Ectodermal cell (in vitro differentiated cells): ENCODE measurements at regions not wholly inside any gene's neighbourhood (a gene's known extent, or its start where the extent isn't known, plus 50 kb on each side); places are given as distances from the start of the nearest gene placed in this dataset.

Experiments used
- H3K27ac ChIP-seq: 2 replicates; pipeline ENCODE4 v1.7.0; 2013; ENCODE audit warnings: mild to moderate bottlenecking, low read depth, low read length; ENCODE audit not compliant: insufficient read depth, poor library complexity, severe bottlenecking
- H3K27me3 ChIP-seq: 2 replicates; pipeline ENCODE4 v1.7.0; 2013; ENCODE audit warnings: mild to moderate bottlenecking, low read length; ENCODE audit not compliant: insufficient read depth, control insufficient read depth, poor library complexity, severe bottlenecking
- H3K36me3 ChIP-seq: one replicate; pipeline ENCODE4 v1.7.0; 2013; ENCODE audit warnings: low read length; ENCODE audit not compliant: control insufficient read depth, insufficient read depth
- H3K4me1 ChIP-seq: one replicate; pipeline ENCODE4 v1.7.0; 2013; ENCODE audit warnings: low read length; ENCODE audit not compliant: control insufficient read depth, insufficient read depth
- H3K4me3 ChIP-seq: 2 replicates; pipeline ENCODE4 v1.7.0; 2013; ENCODE audit warnings: low read depth, low read length, control low read depth; ENCODE audit not compliant: insufficient read depth
- H3K9me3 ChIP-seq: 2 replicates; pipeline ENCODE4 v1.7.0; 2013; ENCODE audit warnings: mild to moderate bottlenecking, low read length, moderate library complexity; ENCODE audit not compliant: control insufficient read depth
- WGBS, 2 experiments: methylation state at CpG; one replicate each; pipeline ENCODE4 v1.1.7; 2013; ENCODE audit warnings: missing lambda C conversion rate in 2 of 2; 5-methylcytosine and 5-hydroxymethylcytosine counted together

- 83 to 85% methylated on average over 7 of the region's 7 CpGs for WGBS, 2 experiments
- H3K4me1 ChIP-seq, result no peaks in the 10 kb centered on the region
These were observed 214.2 kb downstream of the SUDS3 start for GRCh38 chr12:118590406-118591150.

GRCh38 chr12:118603610-118604361, 227.4 kb downstream of the SUDS3 start:
- no peaks in the 10 kb centered on the region for H3K27me3 ChIP-seq

More at GRCh38 chr12:118590406-118591150, 214.2 kb downstream of the SUDS3 start:
- no peaks in the 10 kb centered on the region for H3K27me3 ChIP-seq
- H3K27ac ChIP-seq, result no peak overlapping the region
- H3K36me3 ChIP-seq, result no peaks in the 10 kb centered on the region
- no peak overlapping the region for H3K4me3 ChIP-seq
- H3K9me3 ChIP-seq, result no peaks in the 10 kb centered on the region

GRCh38 chr12:118606690-118607089, 230.3 kb downstream of the SUDS3 start:
- Histone ChIP-seq H3K4me3 (no peak overlapping the region), H3K27ac (no peak overlapping the region), H3K27me3 (no peaks in the 10 kb centered on the region), H3K36me3 (no peaks in the 10 kb centered on the region), H3K4me1 (peaks cover 15% of the 10 kb centered on the region), H3K9me3 (no peaks in the 10 kb centered on the region)
- 91 to 95% methylated on average over 8 of the region's 8 CpGs for WGBS, 2 experiments

More at GRCh38 chr12:118603610-118604361, 227.4 kb downstream of the SUDS3 start:
- Histone ChIP-seq H3K4me1 (no peaks in the 10 kb centered on the region), H3K27ac (no peak overlapping the region), H3K4me3 (no peak overlapping the region), H3K36me3 (no peaks in the 10 kb centered on the region), H3K9me3 (no peaks in the 10 kb centered on the region)
- 89 to 92% methylated on average over 3 of the region's 3 CpGs for WGBS, 2 experiments

GRCh38 chr12:118607831-118608230, 231.5 kb downstream of the SUDS3 start:
- Histone ChIP-seq H3K36me3 (no peaks in the 10 kb centered on the region), H3K4me3 (no peak overlapping the region), H3K27ac (no peak overlapping the region), H3K9me3 (peaks cover under 1% of the 10 kb centered on the region), H3K27me3 (no peaks in the 10 kb centered on the region), H3K4me1 (peaks cover 20% of the 10 kb centered on the region)
- 93% methylated on average over 3 of the region's 3 CpGs for WGBS, 2 experiments

GRCh38 chr12:118608770-118609344, 232.5 kb downstream of the SUDS3 start:
- peaks cover 20% of the 10 kb centered on the region for H3K4me1 ChIP-seq
- 90 to 94% methylated on average over 3 of the region's 3 CpGs for WGBS, 2 experiments
- peaks cover 5% of the 10 kb centered on the region for H3K9me3 ChIP-seq
- H3K27me3 ChIP-seq, result no peaks in the 10 kb centered on the region
- no peak overlapping the region for H3K27ac ChIP-seq
- no peak overlapping the region for H3K4me3 ChIP-seq
- no peaks in the 10 kb centered on the region for H3K36me3 ChIP-seq

GRCh38 chr12:118611295-118611694, 234.9 kb downstream of the SUDS3 start:
- 30 to 40% methylated on average over 9 of the region's 9 CpGs for WGBS, 2 experiments
- Histone ChIP-seq H3K36me3 (no peaks in the 10 kb centered on the region), H3K27me3 (no peaks in the 10 kb centered on the region), H3K27ac (peak overlapping the region; percentile 80), H3K9me3 (peaks cover 5% of the 10 kb centered on the region), H3K4me3 (no peak overlapping the region), H3K4me1 (peaks cover 20% of the 10 kb centered on the region)

GRCh38 chr12:118611770-118612169, 235.4 kb downstream of the SUDS3 start:
- peaks cover 5% of the 10 kb centered on the region for H3K9me3 ChIP-seq
- WGBS, 2 experiments, result 89 to 96% methylated on average over 5 of the region's 5 CpGs
- H3K4me3 ChIP-seq, result no peak overlapping the region
- H3K4me1 ChIP-seq, result peaks cover 20% of the 10 kb centered on the region
- no peaks in the 10 kb centered on the region for H3K27me3 ChIP-seq
- no peaks in the 10 kb centered on the region for H3K36me3 ChIP-seq
- no peak overlapping the region for H3K27ac ChIP-seq

GRCh38 chr12:118617611-118618450, 241.5 kb downstream of the SUDS3 start:
- Histone ChIP-seq H3K4me1 (peaks cover 7% of the 10 kb centered on the region), H3K27me3 (no peaks in the 10 kb centered on the region), H3K4me3 (no peak overlapping the region), H3K36me3 (no peaks in the 10 kb centered on the region), H3K9me3 (peaks cover 4% of the 10 kb centered on the region), H3K27ac (no peak overlapping the region)
- WGBS, 2 experiments, result 37 to 41% methylated on average over 4 of the region's 5 CpGs

- WGBS, 2 experiments, result 80 to 90% methylated on average over 1 of the region's 1 CpG
These were observed 242.3 kb downstream of the SUDS3 start for GRCh38 chr12:118618695-118619094.

More at GRCh38 chr12:118618695-118619094, 242.3 kb downstream of the SUDS3 start:
- Histone ChIP-seq H3K36me3 (no peaks in the 10 kb centered on the region), H3K4me1 (peaks cover 7% of the 10 kb centered on the region), H3K9me3 (no peaks in the 10 kb centered on the region), H3K27ac (no peak overlapping the region), H3K4me3 (no peak overlapping the region), H3K27me3 (no peaks in the 10 kb centered on the region)
